HL-60 (cell line): ENCODE measurements at regions not wholly inside any gene's neighbourhood (a gene's known extent, or its start where the extent isn't known, plus 50 kb on each side); places are given as distances from the start of the nearest gene placed in this dataset.

ENCODE experiments used
- CTCF ChIP-seq: IDR thresholded peaks from one replicate; pipeline ENCODE4 v1.5.1; 2011; ENCODE audit warnings: low read length, control low read depth, inconsistent platforms; ENCODE audit not compliant: insufficient read depth
- GABPA ChIP-seq: IDR thresholded peaks from 2 replicates; pipeline ENCODE4 v1.6.1; 2012; ENCODE audit warnings: low read depth
- POLR2AphosphoS5 ChIP-seq: IDR thresholded peaks from 2 replicates; pipeline ENCODE4 v1.6.1; 2012; ENCODE audit warnings: low read depth
- TF ChIP-seq, protein P1 (sequence below): IDR thresholded peaks from 2 replicates; pipeline ENCODE4 v1.6.1; 2012; ENCODE audit warnings: low read depth; ENCODE audit not compliant: insufficient replicate concordance

- TF ChIP-seq CTCF (no peak), POLR2AphosphoS5 (no peak), GABPA (no peak)
- TF ChIP-seq, protein P1, sequence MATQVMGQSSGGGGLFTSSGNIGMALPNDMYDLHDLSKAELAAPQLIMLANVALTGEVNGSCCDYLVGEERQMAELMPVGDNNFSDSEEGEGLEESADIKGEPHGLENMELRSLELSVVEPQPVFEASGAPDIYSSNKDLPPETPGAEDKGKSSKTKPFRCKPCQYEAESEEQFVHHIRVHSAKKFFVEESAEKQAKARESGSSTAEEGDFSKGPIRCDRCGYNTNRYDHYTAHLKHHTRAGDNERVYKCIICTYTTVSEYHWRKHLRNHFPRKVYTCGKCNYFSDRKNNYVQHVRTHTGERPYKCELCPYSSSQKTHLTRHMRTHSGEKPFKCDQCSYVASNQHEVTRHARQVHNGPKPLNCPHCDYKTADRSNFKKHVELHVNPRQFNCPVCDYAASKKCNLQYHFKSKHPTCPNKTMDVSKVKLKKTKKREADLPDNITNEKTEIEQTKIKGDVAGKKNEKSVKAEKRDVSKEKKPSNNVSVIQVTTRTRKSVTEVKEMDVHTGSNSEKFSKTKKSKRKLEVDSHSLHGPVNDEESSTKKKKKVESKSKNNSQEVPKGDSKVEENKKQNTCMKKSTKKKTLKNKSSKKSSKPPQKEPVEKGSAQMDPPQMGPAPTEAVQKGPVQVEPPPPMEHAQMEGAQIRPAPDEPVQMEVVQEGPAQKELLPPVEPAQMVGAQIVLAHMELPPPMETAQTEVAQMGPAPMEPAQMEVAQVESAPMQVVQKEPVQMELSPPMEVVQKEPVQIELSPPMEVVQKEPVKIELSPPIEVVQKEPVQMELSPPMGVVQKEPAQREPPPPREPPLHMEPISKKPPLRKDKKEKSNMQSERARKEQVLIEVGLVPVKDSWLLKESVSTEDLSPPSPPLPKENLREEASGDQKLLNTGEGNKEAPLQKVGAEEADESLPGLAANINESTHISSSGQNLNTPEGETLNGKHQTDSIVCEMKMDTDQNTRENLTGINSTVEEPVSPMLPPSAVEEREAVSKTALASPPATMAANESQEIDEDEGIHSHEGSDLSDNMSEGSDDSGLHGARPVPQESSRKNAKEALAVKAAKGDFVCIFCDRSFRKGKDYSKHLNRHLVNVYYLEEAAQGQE: no peak
These were observed 137.6 kb upstream of the SPIN4 start for GRCh38 chrX:63488546-63489373.
